Urinary bladder (tissue), 3 donors: ENCODE measurements at regions not wholly inside any gene's neighbourhood (a gene's known extent, or its start where the extent isn't known, plus 50 kb on each side); places are given as distances from the start of the nearest gene placed in this dataset.

Experiments
- DNase-seq: peaks from one replicate; pipeline ENCODE4 v3.0.0-alpha.2; 2015; ENCODE audit errors: extremely low spot score
- H3K27ac ChIP-seq: one replicate; pipeline ENCODE4 v1.5.1; 2013; ENCODE audit warnings: low read depth, mild to moderate bottlenecking, moderate library complexity
- H3K36me3 ChIP-seq: one replicate; pipeline ENCODE4 v1.6.1; 2013; ENCODE audit warnings: mild to moderate bottlenecking, moderate library complexity; ENCODE audit not compliant: insufficient read depth
- H3K4me1 ChIP-seq: one replicate; pipeline ENCODE4 v1.6.1; 2013; ENCODE audit warnings: mild to moderate bottlenecking, moderate library complexity; ENCODE audit not compliant: insufficient read depth
- H3K4me3 ChIP-seq: one replicate; pipeline ENCODE4 v1.5.1; 2013; ENCODE audit warnings: low read depth, low read length
- WGBS: extraction: QIAGEN DNeasy Blood & Tissue Kit; methylation state at CpG from one replicate; pipeline ENCODE4 v1.1.7; 2013; 5-methylcytosine and 5-hydroxymethylcytosine counted together
- donor health status: healthy with polysubstance abuse.
- donor health status: healthy.

DNA sequence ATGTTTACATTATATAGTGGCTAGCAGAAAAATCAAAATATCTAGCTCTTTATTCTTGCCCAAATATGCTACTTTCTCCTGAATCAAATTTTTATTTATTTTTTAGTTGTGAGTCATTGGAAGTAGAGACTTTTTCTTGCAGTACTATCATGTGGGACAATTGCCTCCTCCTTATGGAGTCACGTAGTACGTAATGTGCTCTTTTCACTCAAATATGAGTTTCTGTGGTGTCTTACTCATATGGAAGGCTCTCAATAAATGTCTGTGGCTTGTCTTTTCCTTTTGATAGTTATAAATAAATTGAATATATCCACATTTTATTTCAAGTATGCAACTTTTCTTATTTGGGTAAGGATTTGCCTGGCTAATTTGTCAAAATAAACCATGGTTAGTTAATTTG is 1411.0 kb upstream of the SLC10A2 start:
- Histone ChIP-seq H3K4me3 (no peak overlapping the region), H3K4me1 (no peaks in the 10 kb centered on the region), H3K36me3 (no peaks in the 10 kb centered on the region), H3K27ac (no peak overlapping the region)
- WGBS = 93% methylated on average over 2 of the region's 2 CpGs
- DNase-seq = no peak

GRCh38 chr13:104473936-104474335 is 1407.7 kb upstream of the SLC10A2 start:
- H3K4me1 ChIP-seq = no peaks in the 10 kb centered on the region
- H3K4me3 ChIP-seq = no peak overlapping the region
- DNase-seq = no peak
- H3K36me3 ChIP-seq = no peaks in the 10 kb centered on the region
- H3K27ac ChIP-seq = no peak overlapping the region

- Histone ChIP-seq H3K36me3 (no peaks in the 10 kb centered on the region), H3K4me3 (no peak overlapping the region), H3K4me1 (no peaks in the 10 kb centered on the region), H3K27ac (no peak overlapping the region)
- no peak for DNase-seq
Observed at GRCh38 chr13:104466016-104466415, 1399.8 kb upstream of the SLC10A2 start.

- H3K4me3 ChIP-seq = no peak overlapping the region
Observed at GRCh38 chr13:104461049-104461448, 1394.8 kb upstream of the SLC10A2 start.

GRCh38 chr13:104460554-104460953 is 1394.3 kb upstream of the SLC10A2 start:
- Histone ChIP-seq H3K36me3 (no peaks in the 10 kb centered on the region), H3K27ac (no peak overlapping the region), H3K4me3 (no peak overlapping the region), H3K4me1 (no peaks in the 10 kb centered on the region)
- 83% methylated on average over 2 of the region's 2 CpGs for WGBS
- no peak for DNase-seq

More at GRCh38 chr13:104461049-104461448, 1394.8 kb upstream of the SLC10A2 start:
- Histone ChIP-seq H3K4me1 (no peaks in the 10 kb centered on the region), H3K36me3 (no peaks in the 10 kb centered on the region), H3K27ac (no peak overlapping the region)
- no peak for DNase-seq
- WGBS = 74% methylated on average over 4 of the region's 4 CpGs

- 67% methylated on average over 2 of the region's 2 CpGs for WGBS
- Histone ChIP-seq H3K27ac (no peak overlapping the region), H3K4me3 (no peak overlapping the region), H3K36me3 (no peaks in the 10 kb centered on the region), H3K4me1 (no peaks in the 10 kb centered on the region)
- no peak for DNase-seq
Observed at GRCh38 chr13:104450006-104450405, 1383.8 kb upstream of the SLC10A2 start.

- Histone ChIP-seq H3K4me3 (no peak overlapping the region), H3K4me1 (no peaks in the 10 kb centered on the region), H3K27ac (no peak overlapping the region), H3K36me3 (no peaks in the 10 kb centered on the region)
- WGBS = 87% methylated on average over 6 of the region's 6 CpGs
- DNase-seq = no peak
Observed at GRCh38 chr13:104447348-104447747, 1381.1 kb upstream of the SLC10A2 start.

GRCh38 chr13:104442536-104442935 is 1376.3 kb upstream of the SLC10A2 start:
- no peak overlapping the region for H3K27ac ChIP-seq
- no peak overlapping the region for H3K4me3 ChIP-seq
- no peaks in the 10 kb centered on the region for H3K36me3 ChIP-seq
- 73% methylated on average over 3 of the region's 3 CpGs for WGBS
- H3K4me1 ChIP-seq = no peaks in the 10 kb centered on the region
- no peak for DNase-seq

- no peaks in the 10 kb centered on the region for H3K36me3 ChIP-seq
- no peaks in the 10 kb centered on the region for H3K4me1 ChIP-seq
- no peak overlapping the region for H3K27ac ChIP-seq
- no peak overlapping the region for H3K4me3 ChIP-seq
- WGBS = 88% methylated on average over 2 of the region's 2 CpGs
- DNase-seq = no peak
Observed at GRCh38 chr13:104436555-104436954, 1370.3 kb upstream of the SLC10A2 start.

DNA sequence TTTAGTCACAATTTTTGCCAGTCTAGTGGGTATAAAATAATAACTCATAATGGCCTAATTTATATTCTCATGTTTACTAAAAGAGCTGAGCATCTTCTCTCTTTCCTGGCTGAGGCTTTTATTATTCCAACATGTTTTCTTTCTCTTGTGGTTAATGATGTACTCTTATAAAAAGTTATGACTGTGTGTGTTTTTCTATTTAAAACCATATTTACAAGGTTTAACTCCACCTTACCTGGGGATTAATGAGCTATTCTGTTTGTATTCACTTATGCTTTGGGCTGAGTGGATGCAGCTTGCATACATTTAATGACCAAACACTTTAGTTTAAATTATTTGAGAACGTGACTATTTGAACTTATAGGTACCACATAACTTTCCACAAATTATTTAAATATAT is 1365.7 kb upstream of the SLC10A2 start:
- Histone ChIP-seq H3K4me3 (no peak overlapping the region), H3K27ac (no peak overlapping the region), H3K36me3 (no peaks in the 10 kb centered on the region), H3K4me1 (no peaks in the 10 kb centered on the region)
- no peak for DNase-seq
- WGBS = 75% methylated on average over 1 of the region's 1 CpG

GRCh38 chr13:104426435-104426834 is 1360.2 kb upstream of the SLC10A2 start:
- H3K4me3 ChIP-seq = no peak overlapping the region
- no peaks in the 10 kb centered on the region for H3K4me1 ChIP-seq
- WGBS = 85% methylated on average over 4 of the region's 4 CpGs
- no peak for DNase-seq
- H3K27ac ChIP-seq = no peak overlapping the region
- no peaks in the 10 kb centered on the region for H3K36me3 ChIP-seq

DNA sequence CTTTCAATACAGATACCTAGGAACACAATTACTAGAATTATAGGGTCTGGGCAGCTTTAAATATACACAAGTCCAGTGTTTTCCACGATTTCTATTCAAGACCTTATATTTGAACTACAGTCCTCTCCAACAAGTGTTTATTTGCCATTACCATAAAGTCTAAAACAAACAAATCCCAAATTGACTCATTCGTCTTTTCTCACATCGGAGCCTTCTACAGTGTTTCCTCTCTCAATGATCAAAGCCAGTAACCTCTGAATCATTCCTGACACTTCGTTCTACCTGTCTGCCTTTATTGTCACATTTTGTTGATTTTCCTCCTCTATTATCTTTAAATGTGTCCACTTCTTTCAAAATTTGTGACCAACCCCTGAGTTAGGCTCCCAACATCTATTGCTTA is 1356.5 kb upstream of the SLC10A2 start:
- H3K4me1 ChIP-seq = no peaks in the 10 kb centered on the region
- H3K36me3 ChIP-seq = no peaks in the 10 kb centered on the region
- no peak for DNase-seq
- 75% methylated on average over 4 of the region's 4 CpGs for WGBS
- no peak overlapping the region for H3K4me3 ChIP-seq
- H3K27ac ChIP-seq = no peak overlapping the region

- no peak overlapping the region for H3K4me3 ChIP-seq
- no peaks in the 10 kb centered on the region for H3K4me1 ChIP-seq
- H3K27ac ChIP-seq = no peak overlapping the region
- DNase-seq = no peak
- no peaks in the 10 kb centered on the region for H3K36me3 ChIP-seq
- 82% methylated on average over 1 of the region's 1 CpG for WGBS
Observed at GRCh38 chr13:104416973-104417372, 1350.8 kb upstream of the SLC10A2 start.

DNA sequence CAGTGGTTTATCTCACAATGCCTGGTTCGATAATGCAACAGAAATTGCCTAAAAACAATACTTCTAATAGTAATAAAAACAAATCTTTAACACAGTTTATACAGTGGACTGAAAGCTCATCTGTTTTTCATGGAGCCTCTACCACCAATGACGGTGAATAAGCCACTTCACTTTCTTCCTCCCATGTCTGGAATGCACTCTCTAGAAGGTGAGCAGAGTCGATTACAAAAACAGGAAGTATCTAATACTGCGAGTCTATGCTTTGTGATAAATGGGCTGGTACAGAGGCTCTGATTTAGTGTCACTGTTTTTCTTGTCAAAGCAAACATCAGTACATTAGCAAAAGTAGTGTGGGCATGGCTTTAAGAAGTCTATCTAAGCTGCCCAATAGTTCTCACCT is 1348.6 kb upstream of the SLC10A2 start:
- 50% methylated on average over 4 of the region's 4 CpGs for WGBS
- DNase-seq = no peak

DNA sequence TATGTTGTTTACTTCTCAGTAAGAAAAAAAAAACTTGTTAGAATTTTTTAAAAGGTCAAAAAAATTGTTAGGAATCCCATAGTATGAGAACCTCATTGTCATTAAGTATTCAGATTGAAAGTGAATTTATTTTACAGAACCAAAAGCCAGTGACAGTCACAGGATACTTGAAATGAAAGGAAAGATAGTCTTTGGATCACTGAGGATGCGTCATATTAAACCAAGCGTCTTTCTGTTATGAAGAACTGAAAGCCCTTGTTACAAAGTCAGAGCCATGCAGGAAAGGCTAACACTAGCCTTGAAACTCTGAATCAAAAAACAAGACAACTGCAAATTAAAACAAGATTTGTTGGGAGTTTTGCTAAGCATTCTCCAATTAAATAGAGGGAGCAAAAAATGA is 1348.0 kb upstream of the SLC10A2 start:
- Histone ChIP-seq H3K27ac (no peak overlapping the region), H3K36me3 (no peaks in the 10 kb centered on the region), H3K4me1 (no peaks in the 10 kb centered on the region), H3K4me3 (no peak overlapping the region)
- WGBS = 90% methylated on average over 2 of the region's 2 CpGs
- DNase-seq = no peak

More for the DNA sequence above, 1348.6 kb upstream of the SLC10A2 start:
- H3K4me3 ChIP-seq = no peak overlapping the region
- no peak overlapping the region for H3K27ac ChIP-seq
- no peaks in the 10 kb centered on the region for H3K36me3 ChIP-seq
- H3K4me1 ChIP-seq = no peaks in the 10 kb centered on the region
